ENCODE measurements at regions not wholly inside any gene's neighbourhood (a gene's known extent, or its start where the extent isn't known, plus 50 kb on each side); places are given as distances from the start of the nearest gene placed in this dataset.

- Histone ChIP-seq H3K27ac (ENCODE audit: low read length) (no peak overlapping the region), H3K27me3 (ENCODE audit: insufficient read depth, low read length) (no peaks in the 10 kb centered on the region), H3K4me3 (ENCODE audit: low read length) (no peak overlapping the region), H3K9me3 (ENCODE audit: insufficient read depth, low read depth, low read length) (no peaks in the 10 kb centered on the region), H3K36me3 (ENCODE audit: insufficient read depth, low read depth, low read length) (no peaks in the 10 kb centered on the region), H3K9ac (ENCODE audit: low read depth, low read length) (no peak overlapping the region), H3K4me1 (ENCODE audit: insufficient read depth, low read length) (no peaks in the 10 kb centered on the region)
These were observed 87.0 kb upstream of the IRF2BP2 start for GRCh38 chr1:234697015-234697414.

- no peaks in the 10 kb centered on the region for H3K9me3 ChIP-seq (ENCODE audit: insufficient read depth, low read depth, low read length)
- no peak overlapping the region for H3K27ac ChIP-seq (ENCODE audit: low read length)
- H3K4me1 ChIP-seq (ENCODE audit: insufficient read depth, low read length) = no peaks in the 10 kb centered on the region
- H3K9ac ChIP-seq (ENCODE audit: low read depth, low read length) = no peak overlapping the region
- H3K36me3 ChIP-seq (ENCODE audit: insufficient read depth, low read depth, low read length) = no peaks in the 10 kb centered on the region
- no peak overlapping the region for H3K4me3 ChIP-seq (ENCODE audit: low read length)
- H3K27me3 ChIP-seq (ENCODE audit: insufficient read depth, low read length) = no peaks in the 10 kb centered on the region
These were observed 86.2 kb upstream of the IRF2BP2 start for GRCh38 chr1:234696148-234696576.

- no peak overlapping the region for H3K27ac ChIP-seq (ENCODE audit: low read length)
- no peaks in the 10 kb centered on the region for H3K36me3 ChIP-seq (ENCODE audit: insufficient read depth, low read depth, low read length)
- H3K4me3 ChIP-seq (ENCODE audit: low read length) = no peak overlapping the region
- no peaks in the 10 kb centered on the region for H3K27me3 ChIP-seq (ENCODE audit: insufficient read depth, low read length)
- no peak overlapping the region for H3K9ac ChIP-seq (ENCODE audit: low read depth, low read length)
- H3K9me3 ChIP-seq (ENCODE audit: insufficient read depth, low read depth, low read length) = no peaks in the 10 kb centered on the region
- H3K4me1 ChIP-seq (ENCODE audit: insufficient read depth, low read length) = no peaks in the 10 kb centered on the region
These were observed 84.7 kb upstream of the IRF2BP2 start for GRCh38 chr1:234694661-234695060.

- H3K36me3 ChIP-seq (ENCODE audit: insufficient read depth, low read depth, low read length) = no peaks in the 10 kb centered on the region
- no peaks in the 10 kb centered on the region for H3K9me3 ChIP-seq (ENCODE audit: insufficient read depth, low read depth, low read length)
- H3K27ac ChIP-seq (ENCODE audit: low read length) = no peak overlapping the region
These were observed 83.1 kb upstream of the IRF2BP2 start for GRCh38 chr1:234692966-234693580.

GRCh38 chr1:234691567-234691966, 81.6 kb upstream of the IRF2BP2 start:
- no peak overlapping the region for H3K9ac ChIP-seq (ENCODE audit: low read depth, low read length)
- H3K4me1 ChIP-seq (ENCODE audit: insufficient read depth, low read length) = no peaks in the 10 kb centered on the region
- no peak overlapping the region for H3K27ac ChIP-seq (ENCODE audit: low read length)
- no peak overlapping the region for H3K4me3 ChIP-seq (ENCODE audit: low read length)
- no peaks in the 10 kb centered on the region for H3K27me3 ChIP-seq (ENCODE audit: insufficient read depth, low read length)
- H3K36me3 ChIP-seq (ENCODE audit: insufficient read depth, low read depth, low read length) = no peaks in the 10 kb centered on the region
- no peaks in the 10 kb centered on the region; the same call in 1 of the 2 replicates for H3K9me3 ChIP-seq (ENCODE audit: insufficient read depth, low read depth, low read length)

More at GRCh38 chr1:234692966-234693580, 83.1 kb upstream of the IRF2BP2 start:
- Histone ChIP-seq H3K27me3 (ENCODE audit: insufficient read depth, low read length) (no peaks in the 10 kb centered on the region), H3K9ac (ENCODE audit: low read depth, low read length) (no peak overlapping the region), H3K4me3 (ENCODE audit: low read length) (no peak overlapping the region), H3K4me1 (ENCODE audit: insufficient read depth, low read length) (no peaks in the 10 kb centered on the region)

GRCh38 chr1:234690872-234691271, 80.9 kb upstream of the IRF2BP2 start:
- no peak overlapping the region for H3K9ac ChIP-seq (ENCODE audit: low read depth, low read length)
- H3K36me3 ChIP-seq (ENCODE audit: insufficient read depth, low read depth, low read length) = no peaks in the 10 kb centered on the region
- no peak overlapping the region for H3K27ac ChIP-seq (ENCODE audit: low read length)
- H3K9me3 ChIP-seq (ENCODE audit: insufficient read depth, low read depth, low read length) = no peaks in the 10 kb centered on the region; the same call in 1 of the 2 replicates
- H3K4me1 ChIP-seq (ENCODE audit: insufficient read depth, low read length) = no peaks in the 10 kb centered on the region
- H3K4me3 ChIP-seq (ENCODE audit: low read length) = no peak overlapping the region
- H3K27me3 ChIP-seq (ENCODE audit: insufficient read depth, low read length) = no peaks in the 10 kb centered on the region

GRCh38 chr1:234689236-234689635, 79.3 kb upstream of the IRF2BP2 start:
- peaks cover 4% of the 10 kb centered on the region; the same call in 1 of the 2 replicates for H3K4me1 ChIP-seq (ENCODE audit: insufficient read depth, low read length)

GRCh38 chr1:234687011-234687410, 77.0 kb upstream of the IRF2BP2 start:
- Histone ChIP-seq H3K9ac (ENCODE audit: low read depth, low read length) (no peak overlapping the region), H3K4me3 (ENCODE audit: low read length) (no peak overlapping the region), H3K4me1 (ENCODE audit: insufficient read depth, low read length) (peaks cover 13% of the 10 kb centered on the region; the same call in 1 of the 2 replicates), H3K36me3 (ENCODE audit: insufficient read depth, low read depth, low read length) (no peaks in the 10 kb centered on the region), H3K27ac (ENCODE audit: low read length) (no peak overlapping the region), H3K27me3 (ENCODE audit: insufficient read depth, low read length) (no peaks in the 10 kb centered on the region), H3K9me3 (ENCODE audit: insufficient read depth, low read depth, low read length) (peaks cover 5% of the 10 kb centered on the region; the same call in 1 of the 2 replicates)

More at GRCh38 chr1:234689236-234689635, 79.3 kb upstream of the IRF2BP2 start:
- H3K36me3 ChIP-seq (ENCODE audit: insufficient read depth, low read depth, low read length) = no peaks in the 10 kb centered on the region
- no peak overlapping the region for H3K9ac ChIP-seq (ENCODE audit: low read depth, low read length)
- no peak overlapping the region for H3K4me3 ChIP-seq (ENCODE audit: low read length)
- no peak overlapping the region for H3K27ac ChIP-seq (ENCODE audit: low read length)
- H3K27me3 ChIP-seq (ENCODE audit: insufficient read depth, low read length) = no peaks in the 10 kb centered on the region
- peaks cover 5% of the 10 kb centered on the region; the same call in 1 of the 2 replicates for H3K9me3 ChIP-seq (ENCODE audit: insufficient read depth, low read depth, low read length)

GRCh38 chr1:234686035-234686434, 76.1 kb upstream of the IRF2BP2 start:
- no peaks in the 10 kb centered on the region for H3K27me3 ChIP-seq (ENCODE audit: insufficient read depth, low read length)
- peaks cover 5% of the 10 kb centered on the region; the same call in 1 of the 2 replicates for H3K9me3 ChIP-seq (ENCODE audit: insufficient read depth, low read depth, low read length)
- no peak overlapping the region for H3K27ac ChIP-seq (ENCODE audit: low read length)
- no peak overlapping the region for H3K4me3 ChIP-seq (ENCODE audit: low read length)
- H3K36me3 ChIP-seq (ENCODE audit: insufficient read depth, low read depth, low read length) = no peaks in the 10 kb centered on the region
- H3K4me1 ChIP-seq (ENCODE audit: insufficient read depth, low read length) = peaks cover 13% of the 10 kb centered on the region; the same call in 1 of the 2 replicates
- H3K9ac ChIP-seq (ENCODE audit: low read depth, low read length) = no peak overlapping the region

GRCh38 chr1:234684856-234685255, 74.9 kb upstream of the IRF2BP2 start:
- no peaks in the 10 kb centered on the region for H3K27me3 ChIP-seq (ENCODE audit: insufficient read depth, low read length)
- H3K4me1 ChIP-seq (ENCODE audit: insufficient read depth, low read length) = peaks cover 13% of the 10 kb centered on the region; the same call in 1 of the 2 replicates
- no peak overlapping the region for H3K27ac ChIP-seq (ENCODE audit: low read length)
- H3K4me3 ChIP-seq (ENCODE audit: low read length) = no peak overlapping the region
- H3K36me3 ChIP-seq (ENCODE audit: insufficient read depth, low read depth, low read length) = no peaks in the 10 kb centered on the region
- no peak overlapping the region for H3K9ac ChIP-seq (ENCODE audit: low read depth, low read length)
- peaks cover 5% of the 10 kb centered on the region; the same call in 1 of the 2 replicates for H3K9me3 ChIP-seq (ENCODE audit: insufficient read depth, low read depth, low read length)

- Histone ChIP-seq H3K4me1 (ENCODE audit: insufficient read depth, low read length) (peaks cover 13% of the 10 kb centered on the region; the same call in 1 of the 2 replicates), H3K36me3 (ENCODE audit: insufficient read depth, low read depth, low read length) (no peaks in the 10 kb centered on the region), H3K9me3 (ENCODE audit: insufficient read depth, low read depth, low read length) (peaks cover 5% of the 10 kb centered on the region; the same call in 1 of the 2 replicates), H3K9ac (ENCODE audit: low read depth, low read length) (0 out of 2 replicates have a peak overlapping the region, but pooled peaks have one; percentile 20), H3K27me3 (ENCODE audit: insufficient read depth, low read length) (no peaks in the 10 kb centered on the region), H3K4me3 (ENCODE audit: low read length) (no peak overlapping the region), H3K27ac (ENCODE audit: low read length) (peak overlapping the region; percentile 38)
These were observed 74.1 kb upstream of the IRF2BP2 start for GRCh38 chr1:234683861-234684632.

Data from iPS-20b (cell line).